Neural cell (in vitro differentiated cells): ENCODE measurements at regions not wholly inside any gene's neighbourhood (a gene's known extent, or its start where the extent isn't known, plus 50 kb on each side); places are given as distances from the start of the nearest gene placed in this dataset.

Source experiments
- H2AFZ ChIP-seq: fragments of 200-600, 300-800 bp; sonication (generic), shearing (Covaris generic); 2 replicates; pipeline ENCODE4 v1.6.0; 2014; ENCODE audit warnings: low read depth, mild to moderate bottlenecking, antibody characterized with exemption, low read length, moderate library complexity
- H3F3A ChIP-seq: fragments of 200-600 bp; shearing (Covaris generic); 2 replicates; pipeline ENCODE4 v1.6.1; 2016; ENCODE audit warnings: mild to moderate bottlenecking, moderate library complexity, mixed read lengths, antibody characterized with exemption, low read length; ENCODE audit not compliant: insufficient read depth, poor library complexity, severe bottlenecking
- H3K27ac ChIP-seq: fragments of 200-600, 300-800 bp; sonication (generic), shearing (Covaris generic); 2 replicates; pipeline ENCODE4 v1.5.1; 2014; ENCODE audit warnings: mild to moderate bottlenecking, low read length, moderate library complexity
- H3K27me3 ChIP-seq: fragments of 300-800, 200-600 bp; sonication (generic), shearing (Covaris generic); 2 replicates; pipeline ENCODE4 v1.6.0; 2014; ENCODE audit warnings: mild to moderate bottlenecking, low read depth, low read length, moderate library complexity; ENCODE audit not compliant: insufficient read depth
- H3K36me3 ChIP-seq: fragments of 300-800, 200-600 bp; sonication (generic), shearing (Covaris generic); 2 replicates; pipeline ENCODE4 v1.5.1; 2014; ENCODE audit warnings: mild to moderate bottlenecking, antibody characterized with exemption, low read length, moderate library complexity; ENCODE audit not compliant: insufficient read depth
- H3K4me2 ChIP-seq: fragments of 300-800, 200-600 bp; sonication (generic), shearing (Covaris generic); 2 replicates; pipeline ENCODE4 v1.6.0; 2014; ENCODE audit warnings: mild to moderate bottlenecking, low read length
- H3K4me3 ChIP-seq: fragments of 300-800, 200-600 bp; sonication (generic), shearing (Covaris generic); 2 replicates; pipeline ENCODE4 v1.5.1; 2014; ENCODE audit warnings: mild to moderate bottlenecking, low read length, moderate library complexity
- H3K79me2 ChIP-seq: fragments of 200-600 bp; shearing (Covaris generic); replicated peaks from 2 replicates; pipeline ENCODE4 v1.6.0; 2014; ENCODE audit warnings: mild to moderate bottlenecking, low read length, moderate library complexity; ENCODE audit not compliant: insufficient read depth
- H3K9ac ChIP-seq: fragments of 300-800, 200-600 bp; sonication (generic), shearing (Covaris generic); 2 replicates; pipeline ENCODE4 v1.6.1; 2016; ENCODE audit warnings: mild to moderate bottlenecking, low read length, mixed read lengths
- H3K9me2 ChIP-seq: fragments of 200-600 bp; shearing (Covaris generic); 2 replicates; pipeline ENCODE4 v1.6.1; 2016; ENCODE audit warnings: mild to moderate bottlenecking, low read length, mixed read lengths; ENCODE audit not compliant: insufficient read depth
- H3K9me3 ChIP-seq: fragments of 200-600, 300-800 bp; sonication (generic), shearing (Covaris generic); 2 replicates; pipeline ENCODE4 v1.6.1; 2016; ENCODE audit warnings: mild to moderate bottlenecking, mixed run types, low read length, moderate library complexity, mixed read lengths
- H4K20me1 ChIP-seq: fragments of 200-600 bp; shearing (Covaris generic); 2 replicates; pipeline ENCODE4 v1.6.1; 2016; ENCODE audit warnings: mild to moderate bottlenecking, mixed run types; ENCODE audit not compliant: insufficient read depth
- CTCF ChIP-seq: fragments of 450-650 bp; IDR thresholded peaks from 2 replicates; pipeline ENCODE4 v1.5.1; 2014; ENCODE audit warnings: antibody characterized with exemption, mild to moderate bottlenecking, moderate library complexity; ENCODE audit not compliant: poor library complexity, severe bottlenecking
- EP300 ChIP-seq: fragments of 450-650 bp; conservative IDR thresholded peaks from 2 replicates; pipeline ENCODE4 v1.6.1; 2014; ENCODE audit warnings: antibody characterized with exemption, mild to moderate bottlenecking, moderate library complexity; ENCODE audit not compliant: poor library complexity, severe bottlenecking
- EZH2 ChIP-seq: fragments of 200-600, 300-800 bp; shearing (Covaris generic), sonication (generic); IDR thresholded peaks from 2 replicates; pipeline ENCODE4 v1.6.1; 2014; ENCODE audit warnings: antibody characterized with exemption, low read length, borderline replicate concordance, mild to moderate bottlenecking; ENCODE audit not compliant: insufficient read depth, poor library complexity, severe bottlenecking
- MXI1 ChIP-seq: fragments of 450-650 bp; conservative IDR thresholded peaks from 2 replicates; pipeline ENCODE4 v1.6.1; 2014; ENCODE audit warnings: antibody characterized with exemption, mild to moderate bottlenecking; ENCODE audit not compliant: poor library complexity, severe bottlenecking
- POLR2AphosphoS5 ChIP-seq: IDR thresholded peaks from 2 replicates; pipeline ENCODE4 v1.6.1; 2012
- RAD21 ChIP-seq: fragments of 450-650 bp; conservative IDR thresholded peaks from 2 replicates; pipeline ENCODE4 v1.6.1; 2014; ENCODE audit warnings: antibody characterized with exemption, mild to moderate bottlenecking, moderate library complexity
- REST ChIP-seq: IDR thresholded peaks from 2 replicates; pipeline ENCODE4 v1.6.1; 2012; ENCODE audit warnings: borderline replicate concordance
- SMC3 ChIP-seq: fragments of 450-650 bp; conservative IDR thresholded peaks from 2 replicates; pipeline ENCODE4 v1.6.1; 2014; ENCODE audit warnings: antibody characterized with exemption, mild to moderate bottlenecking, moderate library complexity; ENCODE audit not compliant: poor library complexity
- TAF1 ChIP-seq: IDR thresholded peaks from 2 replicates; pipeline ENCODE4 v1.6.1; 2012; ENCODE audit warnings: low read depth

- H3K4me3 ChIP-seq = no peak overlapping the region
- H3K9ac ChIP-seq = no peak overlapping the region
- H3K27ac ChIP-seq = no peak overlapping the region
- no peaks in the 10 kb centered on the region for H3F3A ChIP-seq
- no peaks in the 10 kb centered on the region for H4K20me1 ChIP-seq
- no peaks in the 10 kb centered on the region for H3K79me2 ChIP-seq
- H2AFZ ChIP-seq = no peak overlapping the region
- H3K9me3 ChIP-seq = no peaks in the 10 kb centered on the region
- H3K27me3 ChIP-seq = no peaks in the 10 kb centered on the region
- no peaks in the 10 kb centered on the region for H3K9me2 ChIP-seq
- H3K36me3 ChIP-seq = no peaks in the 10 kb centered on the region
- TF ChIP-seq SMC3 (no peak), TAF1 (no peak), EZH2 (no peak), EP300 (no peak), CTCF (no peak), POLR2AphosphoS5 (no peak)
- H3K4me2 ChIP-seq = no peak overlapping the region
Measured at GRCh38 chr2:144310484-144310883, 209.4 kb downstream of the ZEB2 start.

GRCh38 chr2:144307711-144308110 lies 212.2 kb downstream of the ZEB2 start:
- H3F3A ChIP-seq = no peaks in the 10 kb centered on the region
- H3K36me3 ChIP-seq = no peaks in the 10 kb centered on the region
- H3K4me2 ChIP-seq = no peak overlapping the region
- no peaks in the 10 kb centered on the region for H3K9me2 ChIP-seq
- H2AFZ ChIP-seq = no peak overlapping the region
- H3K9me3 ChIP-seq = no peaks in the 10 kb centered on the region
- H3K79me2 ChIP-seq = no peaks in the 10 kb centered on the region
- H3K4me3 ChIP-seq = no peak overlapping the region
- TF ChIP-seq CTCF = no peak
- no peak for TF ChIP-seq RAD21
- TF ChIP-seq MXI1 = no peak
- TF ChIP-seq EP300 = no peak
- TF ChIP-seq POLR2AphosphoS5 = no peak
- no peak for TF ChIP-seq TAF1
- TF ChIP-seq REST = no peak
- TF ChIP-seq SMC3 = no peak
- H3K27ac ChIP-seq = no peak overlapping the region
- no peaks in the 10 kb centered on the region for H4K20me1 ChIP-seq
- no peaks in the 10 kb centered on the region for H3K27me3 ChIP-seq
- no peak overlapping the region for H3K9ac ChIP-seq
